NB4 (cell line): ENCODE measurements at regions not wholly inside any gene's neighbourhood (a gene's known extent, or its start where the extent isn't known, plus 50 kb on each side); places are given as distances from the start of the nearest gene placed in this dataset.

Source experiments
- DNase-seq: peaks from one replicate; pipeline ENCODE4 v3.0.0; 2010; ENCODE audit warnings: low read depth
- H3K4me3 ChIP-seq: one replicate; pipeline ENCODE4 v1.5.1; 2011; ENCODE audit warnings: mild to moderate bottlenecking, low read depth, low read length, moderate library complexity
- MYC ChIP-seq: IDR thresholded peaks from 2 replicates; pipeline ENCODE4 v1.6.1; 2011; ENCODE audit warnings: low read depth, low read length
- POLR2A ChIP-seq: IDR thresholded peaks from 2 replicates; pipeline ENCODE4 v1.6.1; 2011; ENCODE audit warnings: mild to moderate bottlenecking; ENCODE audit not compliant: insufficient read length; ENCODE audit errors: extremely low read depth
- TF ChIP-seq, protein P1 (sequence below): IDR thresholded peaks from 2 replicates; pipeline ENCODE4 v1.6.1; 2011; ENCODE audit warnings: low read depth, low read length
- TF ChIP-seq, protein P2 (sequence below): IDR thresholded peaks from one replicate; pipeline ENCODE4 v1.5.1; 2012; ENCODE audit warnings: low read depth, low read length

DNA sequence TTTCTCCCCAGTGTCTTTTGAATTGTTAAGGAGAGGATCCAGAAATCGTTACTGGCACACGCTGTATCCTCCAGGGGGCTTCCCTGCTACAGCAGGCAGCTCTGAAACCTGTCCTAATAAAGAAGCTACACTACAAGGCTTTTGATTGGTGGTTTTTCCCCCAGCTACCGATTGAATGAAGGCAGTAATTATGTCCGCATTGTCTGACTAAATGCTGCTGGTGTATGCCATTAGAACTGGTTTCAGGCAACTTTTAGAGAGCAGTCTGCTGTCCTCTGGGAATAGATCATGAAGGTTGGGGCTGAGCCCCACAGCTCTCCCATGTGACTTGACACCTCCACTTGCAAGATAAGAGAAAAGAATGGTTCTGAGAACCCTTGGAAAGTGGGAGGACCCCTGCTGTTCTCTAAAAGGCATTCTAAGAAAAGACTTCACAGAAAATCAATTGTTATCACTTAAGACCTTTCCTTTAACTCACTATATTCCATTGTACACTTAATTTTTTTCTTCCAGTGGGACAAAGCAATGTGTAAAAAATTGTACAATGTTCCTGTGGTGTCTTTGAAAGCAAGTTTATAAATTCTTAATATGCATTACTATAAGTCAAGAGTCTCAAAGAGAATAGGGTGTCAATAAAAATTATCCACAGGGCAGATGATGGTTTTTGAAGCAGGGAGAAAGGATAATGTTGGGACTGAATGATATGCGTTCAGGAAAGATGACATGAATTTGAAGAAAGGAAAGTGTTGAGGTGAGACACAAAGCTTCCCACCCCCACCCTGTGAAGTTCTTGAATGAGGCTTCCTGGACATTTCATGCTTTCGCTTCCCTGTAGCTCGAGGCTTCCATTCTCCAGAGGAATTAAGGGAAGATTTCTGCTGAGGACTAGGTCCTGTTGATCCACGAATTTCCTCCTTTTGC is 53.0 kb upstream of the DAZL start:
- DNase-seq = peak; percentile 8
- TF ChIP-seq POLR2A (no peak), MYC (no peak)
- TF ChIP-seq, protein P1, sequence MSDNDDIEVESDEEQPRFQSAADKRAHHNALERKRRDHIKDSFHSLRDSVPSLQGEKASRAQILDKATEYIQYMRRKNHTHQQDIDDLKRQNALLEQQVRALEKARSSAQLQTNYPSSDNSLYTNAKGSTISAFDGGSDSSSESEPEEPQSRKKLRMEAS = no peak
- TF ChIP-seq, protein P2, sequence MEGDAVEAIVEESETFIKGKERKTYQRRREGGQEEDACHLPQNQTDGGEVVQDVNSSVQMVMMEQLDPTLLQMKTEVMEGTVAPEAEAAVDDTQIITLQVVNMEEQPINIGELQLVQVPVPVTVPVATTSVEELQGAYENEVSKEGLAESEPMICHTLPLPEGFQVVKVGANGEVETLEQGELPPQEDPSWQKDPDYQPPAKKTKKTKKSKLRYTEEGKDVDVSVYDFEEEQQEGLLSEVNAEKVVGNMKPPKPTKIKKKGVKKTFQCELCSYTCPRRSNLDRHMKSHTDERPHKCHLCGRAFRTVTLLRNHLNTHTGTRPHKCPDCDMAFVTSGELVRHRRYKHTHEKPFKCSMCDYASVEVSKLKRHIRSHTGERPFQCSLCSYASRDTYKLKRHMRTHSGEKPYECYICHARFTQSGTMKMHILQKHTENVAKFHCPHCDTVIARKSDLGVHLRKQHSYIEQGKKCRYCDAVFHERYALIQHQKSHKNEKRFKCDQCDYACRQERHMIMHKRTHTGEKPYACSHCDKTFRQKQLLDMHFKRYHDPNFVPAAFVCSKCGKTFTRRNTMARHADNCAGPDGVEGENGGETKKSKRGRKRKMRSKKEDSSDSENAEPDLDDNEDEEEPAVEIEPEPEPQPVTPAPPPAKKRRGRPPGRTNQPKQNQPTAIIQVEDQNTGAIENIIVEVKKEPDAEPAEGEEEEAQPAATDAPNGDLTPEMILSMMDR = no peak

DNA sequence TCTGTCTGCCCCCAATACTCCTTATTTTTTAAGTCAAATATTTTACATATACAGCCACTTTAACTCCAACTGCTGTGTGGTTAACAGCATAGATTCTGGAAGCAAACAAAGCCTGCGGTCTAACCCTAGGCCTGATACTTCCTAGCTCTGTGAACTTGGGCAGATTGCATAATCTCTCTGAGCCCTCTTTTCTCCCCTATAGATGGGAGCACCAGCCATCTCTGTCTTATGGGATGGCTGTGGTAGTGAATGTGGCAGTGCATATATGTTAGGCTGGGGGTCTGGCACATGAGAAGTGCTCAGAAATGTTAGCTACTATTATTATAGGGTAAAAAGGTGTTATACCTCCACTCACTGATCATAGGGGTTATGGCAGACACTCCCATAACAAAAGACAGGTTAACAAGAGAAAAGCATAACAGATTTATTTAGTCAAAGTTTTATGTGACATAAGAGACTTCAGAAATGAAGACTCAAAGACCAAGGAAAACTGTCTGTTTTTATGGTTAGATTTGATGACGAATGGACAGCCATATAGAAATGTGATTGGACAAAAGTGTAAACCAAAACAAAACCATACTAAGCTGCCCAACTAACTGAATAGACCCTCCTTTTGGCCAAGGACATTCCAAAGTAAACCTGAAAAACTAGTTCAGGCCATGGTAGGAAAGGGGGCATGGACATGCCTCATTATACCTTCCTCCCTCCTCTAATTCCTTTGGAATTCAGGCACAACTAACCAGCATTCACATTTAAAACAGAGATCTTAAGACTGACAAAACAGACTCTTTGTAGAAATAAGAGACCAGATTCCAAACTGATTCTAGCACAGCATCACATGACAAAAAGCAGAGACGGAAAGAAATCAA is 53.9 kb upstream of the DAZL start:
- no peak overlapping the region for H3K4me3 ChIP-seq
- peak; percentile 10 for DNase-seq
- TF ChIP-seq POLR2A (no peak), MYC (no peak)
- TF ChIP-seq, protein P1 = no peak
- TF ChIP-seq, protein P2 = no peak

More for the DNA sequence above, 53.0 kb upstream of the DAZL start:
- no peak overlapping the region for H3K4me3 ChIP-seq

DNA sequence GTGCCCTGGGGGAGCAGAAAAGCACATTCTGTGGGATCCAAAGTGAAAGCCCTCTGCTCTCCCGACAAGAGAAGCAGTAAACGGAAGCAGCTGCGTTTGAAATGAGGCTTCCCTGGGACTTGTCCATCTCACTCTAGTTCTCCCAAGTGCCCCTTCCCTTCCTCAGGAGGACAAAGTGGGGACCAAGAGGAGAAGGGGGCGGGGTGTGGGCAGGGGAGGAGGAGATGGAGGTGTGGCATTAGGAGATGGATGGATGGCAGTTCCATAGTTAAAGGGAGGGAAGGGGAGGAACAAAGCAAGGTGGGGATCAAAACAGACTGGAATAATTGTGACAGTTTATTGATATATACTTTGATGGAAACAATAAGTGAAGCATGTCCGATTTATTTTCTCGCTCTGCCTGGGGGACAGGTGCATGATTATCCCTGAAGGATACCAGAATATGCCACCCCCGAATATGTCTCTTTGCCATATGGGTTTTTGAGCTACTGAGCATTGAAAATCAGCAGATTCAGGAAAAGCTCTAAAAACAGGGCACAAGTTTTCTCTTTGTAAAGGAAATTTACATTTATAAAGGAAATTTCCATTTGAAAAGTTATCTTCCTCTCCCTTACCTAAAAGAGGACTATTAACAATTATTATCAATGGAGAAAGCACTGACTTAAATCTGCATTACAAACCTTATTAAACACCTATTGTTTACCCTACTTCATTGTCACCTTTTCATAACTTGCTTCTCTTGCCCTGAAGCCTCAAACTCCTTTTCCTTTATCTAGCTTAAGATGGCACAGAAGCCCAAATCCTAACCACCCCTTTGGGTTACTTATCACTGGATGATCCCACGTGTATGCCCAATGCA is 58.9 kb upstream of the DAZL start:
- no peak for TF ChIP-seq POLR2A
- TF ChIP-seq, protein P1 = no peak
- TF ChIP-seq MYC = no peak
- TF ChIP-seq, protein P2 = no peak
- DNase-seq = no peak
- no peak overlapping the region for H3K4me3 ChIP-seq

DNA sequence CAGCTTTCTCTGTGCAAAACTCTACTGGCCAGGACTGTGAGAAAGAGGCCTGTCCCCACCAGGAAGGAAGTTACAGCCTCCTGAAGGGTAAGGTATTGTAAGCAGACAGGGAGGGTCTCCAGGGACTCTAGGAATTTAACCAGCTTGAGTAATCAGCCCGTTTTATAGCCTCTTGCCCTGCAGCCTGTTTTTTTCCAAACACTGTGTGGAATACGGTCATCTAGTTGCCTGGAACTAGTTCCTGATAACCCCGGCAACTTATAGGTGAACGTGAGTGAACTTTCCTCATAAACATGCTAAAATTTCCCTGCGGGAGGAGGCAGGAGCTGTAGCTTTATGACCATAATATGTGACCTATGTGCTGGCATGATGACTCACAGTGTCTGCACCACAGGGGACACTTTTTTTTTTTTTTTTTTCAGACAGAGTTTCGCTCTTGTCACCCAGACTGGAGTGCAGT is 60.1 kb upstream of the DAZL start:
- peak; percentile 83 for DNase-seq
- TF ChIP-seq, protein P2 = no peak
- TF ChIP-seq POLR2A = no peak
- TF ChIP-seq, protein P1 = no peak
- peak overlapping the region; percentile 49 for H3K4me3 ChIP-seq

DNA sequence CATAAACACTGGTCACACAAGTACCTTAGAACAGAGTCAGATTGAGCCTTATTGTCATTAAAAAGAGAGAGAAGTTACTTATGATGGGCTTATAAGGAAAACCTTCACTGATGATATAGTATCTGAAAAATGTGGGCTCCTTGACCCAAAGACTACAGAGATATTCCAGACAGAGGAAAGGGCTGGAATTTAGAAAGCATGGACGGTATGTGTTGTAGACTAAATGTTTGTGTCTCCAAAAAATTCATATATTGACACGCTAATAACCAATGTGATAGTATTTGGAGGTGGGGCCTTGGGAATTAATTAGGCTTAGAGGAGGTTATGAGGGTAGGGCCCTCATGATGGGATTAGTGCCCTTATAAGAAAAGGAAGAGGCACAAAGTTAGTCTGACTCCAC is 61.0 kb upstream of the DAZL start:
- TF ChIP-seq, protein P2 = no peak
- TF ChIP-seq MYC (no peak), POLR2A (no peak)
- TF ChIP-seq, protein P1 = no peak
- DNase-seq = no peak
- H3K4me3 ChIP-seq = no peak overlapping the region
